Brain microvascular endothelial cell (primary cell): ENCODE measurements at regions not wholly inside any gene's neighbourhood (a gene's known extent, or its start where the extent isn't known, plus 50 kb on each side); places are given as distances from the start of the nearest gene placed in this dataset.

Source experiments
- DNase-seq: peaks from one replicate; pipeline ENCODE4 v3.0.0-alpha.2; 2020
- H3K27ac ChIP-seq: fragments of 250-450 bp; sonication (Bioruptor Pico); 2 replicates; pipeline ENCODE4 v1.5.1; 2020; ENCODE audit warnings: mild to moderate bottlenecking, moderate library complexity
- H3K27me3 ChIP-seq: fragments of 250-450 bp; sonication (Bioruptor Pico); replicated peaks from 2 replicates; pipeline ENCODE4 v1.5.1; 2020; ENCODE audit warnings: mild to moderate bottlenecking
- H3K36me3 ChIP-seq: fragments of 250-450 bp; sonication (Bioruptor Pico); replicated peaks from 2 replicates; pipeline ENCODE4 v1.5.1; 2020; ENCODE audit warnings: mild to moderate bottlenecking
- H3K4me3 ChIP-seq: 2 replicates; pipeline ENCODE4 v1.5.1; 2011; ENCODE audit warnings: low read depth, mild to moderate bottlenecking, control low read depth, low read length, moderate library complexity
- in situ Hi-C: cut with HindIII; loops from 2 replicates; pipeline ENCODE4 v1.10.0; 2017; ENCODE audit warnings: low sequenced_read_pairs, low pct_ligation_motif_present
- TF ChIP-seq, protein P1 (sequence below): IDR thresholded peaks from 2 replicates; pipeline ENCODE4 v1.5.1; 2011; ENCODE audit warnings: low read depth, mild to moderate bottlenecking, moderate library complexity, low read length, control low read depth, inconsistent platforms; ENCODE audit errors: missing control alignments

- in situ Hi-C loops = no loop called here
- TF ChIP-seq, protein P1, sequence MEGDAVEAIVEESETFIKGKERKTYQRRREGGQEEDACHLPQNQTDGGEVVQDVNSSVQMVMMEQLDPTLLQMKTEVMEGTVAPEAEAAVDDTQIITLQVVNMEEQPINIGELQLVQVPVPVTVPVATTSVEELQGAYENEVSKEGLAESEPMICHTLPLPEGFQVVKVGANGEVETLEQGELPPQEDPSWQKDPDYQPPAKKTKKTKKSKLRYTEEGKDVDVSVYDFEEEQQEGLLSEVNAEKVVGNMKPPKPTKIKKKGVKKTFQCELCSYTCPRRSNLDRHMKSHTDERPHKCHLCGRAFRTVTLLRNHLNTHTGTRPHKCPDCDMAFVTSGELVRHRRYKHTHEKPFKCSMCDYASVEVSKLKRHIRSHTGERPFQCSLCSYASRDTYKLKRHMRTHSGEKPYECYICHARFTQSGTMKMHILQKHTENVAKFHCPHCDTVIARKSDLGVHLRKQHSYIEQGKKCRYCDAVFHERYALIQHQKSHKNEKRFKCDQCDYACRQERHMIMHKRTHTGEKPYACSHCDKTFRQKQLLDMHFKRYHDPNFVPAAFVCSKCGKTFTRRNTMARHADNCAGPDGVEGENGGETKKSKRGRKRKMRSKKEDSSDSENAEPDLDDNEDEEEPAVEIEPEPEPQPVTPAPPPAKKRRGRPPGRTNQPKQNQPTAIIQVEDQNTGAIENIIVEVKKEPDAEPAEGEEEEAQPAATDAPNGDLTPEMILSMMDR = no peak
- no peak overlapping the region for H3K4me3 ChIP-seq
Observed at GRCh38 chr12:90028635-90029051, 320.0 kb upstream of the ATP2B1 start.

GRCh38 chr12:90027889-90028634, 319.4 kb upstream of the ATP2B1 start:
- H3K4me3 ChIP-seq = no peak overlapping the region
- in situ Hi-C loops = no loop called here
- no peak overlapping the region for H3K27ac ChIP-seq
- no peaks in the 10 kb centered on the region for H3K36me3 ChIP-seq
- DNase-seq = no peak
- TF ChIP-seq, protein P1 = no peak
- no peaks in the 10 kb centered on the region for H3K27me3 ChIP-seq

More at GRCh38 chr12:90028635-90029051, 320.0 kb upstream of the ATP2B1 start:
- Histone ChIP-seq H3K27me3 (no peaks in the 10 kb centered on the region), H3K36me3 (no peaks in the 10 kb centered on the region), H3K27ac (no peak overlapping the region)
- DNase-seq = no peak

DNA sequence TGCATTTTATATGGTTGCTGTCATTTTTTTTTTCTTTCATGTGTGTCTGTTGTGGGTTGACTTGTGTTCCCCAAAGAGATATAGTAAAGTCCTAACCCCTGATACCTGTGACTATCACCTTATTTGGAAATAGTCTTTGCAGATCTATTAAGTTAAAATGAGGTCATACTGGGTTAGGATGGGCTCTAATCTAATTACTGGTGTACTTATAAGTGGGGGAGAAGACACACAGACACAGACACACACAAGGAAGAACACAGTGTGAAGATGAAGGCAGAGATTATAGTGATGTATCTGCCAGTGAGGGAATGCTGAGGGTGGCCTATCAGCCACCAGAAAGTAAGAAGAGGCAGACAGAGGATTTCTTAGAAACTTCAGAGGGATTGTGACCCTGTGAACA, 318.4 kb upstream of the ATP2B1 start:
- in situ Hi-C loops = no loop called here
- H3K36me3 ChIP-seq = no peaks in the 10 kb centered on the region
- no peak overlapping the region for H3K27ac ChIP-seq
- TF ChIP-seq, protein P1 = no peak
- no peak overlapping the region for H3K4me3 ChIP-seq
- DNase-seq = no peak
- no peaks in the 10 kb centered on the region for H3K27me3 ChIP-seq

- no peak overlapping the region for H3K27ac ChIP-seq
- no peak overlapping the region for H3K4me3 ChIP-seq
- DNase-seq = no peak
- TF ChIP-seq, protein P1 = no peak
- no peaks in the 10 kb centered on the region for H3K36me3 ChIP-seq
- in situ Hi-C loops = no loop called here
- no peaks in the 10 kb centered on the region for H3K27me3 ChIP-seq
Observed at GRCh38 chr12:90026516-90026915, 317.9 kb upstream of the ATP2B1 start.

- DNase-seq = no peak
- in situ Hi-C loops = no loop called here
- TF ChIP-seq, protein P1 = no peak
- no peaks in the 10 kb centered on the region for H3K27me3 ChIP-seq
- no peak overlapping the region for H3K27ac ChIP-seq
- H3K36me3 ChIP-seq = no peaks in the 10 kb centered on the region
- H3K4me3 ChIP-seq = no peak overlapping the region
Observed at GRCh38 chr12:90024262-90024661, 315.6 kb upstream of the ATP2B1 start.
